Type B pancreatic cell (in vitro differentiated cells): ENCODE measurements at regions not wholly inside any gene's neighbourhood (a gene's known extent, or its start where the extent isn't known, plus 50 kb on each side); places are given as distances from the start of the nearest gene placed in this dataset.

Source experiments
- DNase-seq: peaks from one replicate; pipeline ENCODE4 v3.0.0; 2021; ENCODE audit warnings: mixed read lengths; ENCODE audit not compliant: unreplicated experiment; ENCODE audit errors: extremely low spot score
- H3K27ac Mint-ChIP-seq: 2 replicates; pipeline ENCODE4 v1.8.0; 2021; ENCODE audit warnings: mild to moderate bottlenecking, mixed read lengths
- H3K27me3 Mint-ChIP-seq: 2 replicates; pipeline ENCODE4 v1.8.0; 2021; ENCODE audit warnings: mixed read lengths
- H3K36me3 Mint-ChIP-seq: 2 replicates; pipeline ENCODE4 v1.8.0; 2021; ENCODE audit warnings: mixed read lengths
- H3K4me1 Mint-ChIP-seq: one replicate; pipeline ENCODE4 v1.8.0; 2021; ENCODE audit warnings: mixed read lengths; ENCODE audit not compliant: unreplicated experiment
- H3K4me3 Mint-ChIP-seq: 2 replicates; pipeline ENCODE4 v1.8.0; 2021; ENCODE audit warnings: mild to moderate bottlenecking, mixed read lengths
- H3K9me3 Mint-ChIP-seq: 2 replicates; pipeline ENCODE4 v1.8.0; 2021; ENCODE audit warnings: mixed read lengths
- TF ChIP-seq, protein P1 (sequence below): fragments of 200-600 bp; sonication (generic); conservative IDR thresholded peaks from 2 replicates; pipeline ENCODE4 v1.5.0; 2021; ENCODE audit warnings: antibody characterized with exemption, mild to moderate bottlenecking

DNA sequence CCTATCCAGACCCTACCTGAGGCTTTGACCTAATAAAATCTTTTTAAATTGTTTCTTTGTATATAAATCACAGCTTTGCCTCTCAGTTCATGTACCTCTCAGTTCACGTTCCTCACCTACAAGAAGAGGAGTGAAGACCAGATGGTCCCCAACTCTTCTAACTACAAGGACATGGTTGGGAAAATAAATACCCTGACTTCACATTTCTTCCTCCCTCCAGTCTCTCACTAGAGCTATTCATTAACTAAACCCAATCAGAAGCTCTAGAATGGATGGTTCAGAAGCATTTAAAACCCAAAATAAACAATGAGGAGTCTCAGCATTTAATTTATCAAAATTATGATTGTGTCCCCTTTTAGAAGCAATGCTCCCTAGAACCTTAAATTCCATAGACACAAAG, 97.3 kb upstream of the AGTR1 start:
- TF ChIP-seq, protein P1, sequence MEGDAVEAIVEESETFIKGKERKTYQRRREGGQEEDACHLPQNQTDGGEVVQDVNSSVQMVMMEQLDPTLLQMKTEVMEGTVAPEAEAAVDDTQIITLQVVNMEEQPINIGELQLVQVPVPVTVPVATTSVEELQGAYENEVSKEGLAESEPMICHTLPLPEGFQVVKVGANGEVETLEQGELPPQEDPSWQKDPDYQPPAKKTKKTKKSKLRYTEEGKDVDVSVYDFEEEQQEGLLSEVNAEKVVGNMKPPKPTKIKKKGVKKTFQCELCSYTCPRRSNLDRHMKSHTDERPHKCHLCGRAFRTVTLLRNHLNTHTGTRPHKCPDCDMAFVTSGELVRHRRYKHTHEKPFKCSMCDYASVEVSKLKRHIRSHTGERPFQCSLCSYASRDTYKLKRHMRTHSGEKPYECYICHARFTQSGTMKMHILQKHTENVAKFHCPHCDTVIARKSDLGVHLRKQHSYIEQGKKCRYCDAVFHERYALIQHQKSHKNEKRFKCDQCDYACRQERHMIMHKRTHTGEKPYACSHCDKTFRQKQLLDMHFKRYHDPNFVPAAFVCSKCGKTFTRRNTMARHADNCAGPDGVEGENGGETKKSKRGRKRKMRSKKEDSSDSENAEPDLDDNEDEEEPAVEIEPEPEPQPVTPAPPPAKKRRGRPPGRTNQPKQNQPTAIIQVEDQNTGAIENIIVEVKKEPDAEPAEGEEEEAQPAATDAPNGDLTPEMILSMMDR = no peak
- no peaks in the 10 kb centered on the region for H3K27me3 Mint-ChIP-seq
- no peak for DNase-seq
- peaks cover 22% of the 10 kb centered on the region for H3K4me1 Mint-ChIP-seq
- H3K9me3 Mint-ChIP-seq = no peaks in the 10 kb centered on the region
- H3K4me3 Mint-ChIP-seq = no peak overlapping the region
- no peaks in the 10 kb centered on the region for H3K36me3 Mint-ChIP-seq
- H3K27ac Mint-ChIP-seq = no peak overlapping the region

DNA sequence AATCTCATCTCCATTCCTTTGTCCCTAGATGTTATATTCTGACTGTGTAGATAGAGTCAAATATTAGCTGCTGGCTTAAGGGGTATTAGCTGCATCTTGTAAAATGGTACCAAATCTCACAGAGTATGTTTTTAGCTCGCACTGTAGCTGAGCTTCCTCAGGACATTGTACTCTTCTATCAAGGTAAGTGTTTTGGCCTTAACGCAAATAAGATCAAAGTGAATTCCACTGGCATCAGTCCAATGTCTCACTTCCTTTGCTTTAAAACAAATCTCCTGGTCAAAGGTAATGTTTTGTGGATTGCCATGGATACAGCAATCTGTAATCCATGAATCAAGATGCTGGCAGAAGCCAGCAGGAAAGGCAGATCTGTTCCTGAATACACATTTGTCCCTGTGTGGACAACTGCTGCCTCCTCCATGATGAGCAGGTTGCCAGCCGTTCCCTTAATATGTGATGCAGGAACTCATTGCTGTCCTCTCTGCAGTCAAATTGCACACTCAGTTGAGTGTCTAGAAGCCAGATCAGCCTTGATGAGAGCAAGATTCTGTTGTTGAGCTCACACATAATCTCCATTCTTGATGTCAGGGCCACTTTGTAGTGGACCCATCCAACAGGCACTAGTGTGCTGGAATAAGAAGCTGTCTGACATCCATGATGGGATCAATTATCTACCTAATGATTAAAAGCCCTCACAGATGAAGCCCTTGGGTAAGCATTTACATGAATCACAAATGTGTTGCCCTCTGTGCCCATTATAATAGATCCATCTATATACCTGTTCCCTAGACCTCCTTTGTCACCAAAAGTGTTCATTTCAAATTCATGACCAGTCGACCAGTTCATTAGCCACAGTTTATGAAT, 96.6 kb upstream of the AGTR1 start:
- H3K4me1 Mint-ChIP-seq = peaks cover 22% of the 10 kb centered on the region
- peak overlapping the region; percentile 58 for H3K27ac Mint-ChIP-seq
- H3K9me3 Mint-ChIP-seq = no peaks in the 10 kb centered on the region
- no peak for DNase-seq
- no peaks in the 10 kb centered on the region for H3K27me3 Mint-ChIP-seq
- H3K36me3 Mint-ChIP-seq = no peaks in the 10 kb centered on the region
- TF ChIP-seq, protein P1 = no peak
- no peak overlapping the region for H3K4me3 Mint-ChIP-seq

DNA sequence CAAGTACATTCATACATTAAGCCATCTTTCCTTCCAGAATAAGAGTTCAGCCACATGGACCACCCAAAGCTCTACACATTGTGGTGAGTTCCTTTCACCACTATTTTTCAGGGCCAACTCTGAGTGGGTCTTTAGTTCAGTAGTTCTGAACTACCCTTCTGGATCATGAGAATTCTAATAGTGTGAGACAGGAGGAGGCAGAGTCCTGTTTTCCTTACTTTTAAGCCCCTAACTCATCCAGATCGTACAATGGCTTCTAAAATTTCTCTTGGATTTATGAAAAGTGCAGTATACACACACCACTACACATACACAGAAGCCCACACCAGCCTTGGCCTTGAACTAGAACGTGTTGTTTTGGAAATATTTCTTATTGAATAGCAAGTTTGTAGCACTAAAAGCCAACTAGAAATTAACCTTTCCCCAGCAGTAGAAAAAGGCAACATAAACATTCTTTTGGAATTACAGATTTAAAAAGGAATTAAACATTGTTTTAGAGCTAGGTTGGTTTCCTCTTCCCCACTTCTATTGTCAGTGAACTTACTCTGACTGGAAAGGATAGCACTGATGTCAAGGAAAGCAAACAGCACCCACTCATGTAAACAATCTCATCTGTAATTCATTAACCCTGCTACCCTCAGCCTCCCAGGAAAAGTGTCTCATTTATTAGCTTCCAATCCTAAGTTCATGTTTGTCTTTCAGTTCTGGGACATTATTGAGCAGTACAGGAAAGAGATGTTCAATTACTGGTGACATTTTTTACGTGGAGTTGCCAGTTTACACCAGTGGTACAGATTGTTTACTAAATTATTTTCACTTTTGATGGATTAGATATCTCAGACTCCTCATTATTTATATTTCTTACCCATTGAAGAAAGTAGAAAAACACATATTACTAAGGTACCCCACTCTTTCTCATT, 95.7 kb upstream of the AGTR1 start:
- Mint-ChIP-seq H3K4me3 (peak overlapping the region; percentile 22), H3K27me3 (no peaks in the 10 kb centered on the region), H3K9me3 (no peaks in the 10 kb centered on the region), H3K4me1 (peaks cover 22% of the 10 kb centered on the region), H3K27ac (peak overlapping the region; percentile 58), H3K36me3 (no peaks in the 10 kb centered on the region)
- no peak for DNase-seq
- TF ChIP-seq, protein P1 = no peak

- DNase-seq = no peak
- H3K27ac Mint-ChIP-seq = no peak overlapping the region
Observed at GRCh38 chr3:148604270-148605085, 93.2 kb upstream of the AGTR1 start.

More at GRCh38 chr3:148604270-148605085, 93.2 kb upstream of the AGTR1 start:
- Mint-ChIP-seq H3K36me3 (no peaks in the 10 kb centered on the region), H3K27me3 (no peaks in the 10 kb centered on the region), H3K4me3 (no peak overlapping the region), H3K9me3 (no peaks in the 10 kb centered on the region), H3K4me1 (peaks cover 21% of the 10 kb centered on the region)
- TF ChIP-seq, protein P1 = no peak
